ENCODE measurements at regions not wholly inside any gene's neighbourhood (a gene's known extent, or its start where the extent isn't known, plus 50 kb on each side); places are given as distances from the start of the nearest gene placed in this dataset.
"Not testable (repeated sequence)": the region's sequence is repeated elsewhere in the genome, so short reads cannot be mapped to it uniquely, and the experiment has no call there.

DNA sequence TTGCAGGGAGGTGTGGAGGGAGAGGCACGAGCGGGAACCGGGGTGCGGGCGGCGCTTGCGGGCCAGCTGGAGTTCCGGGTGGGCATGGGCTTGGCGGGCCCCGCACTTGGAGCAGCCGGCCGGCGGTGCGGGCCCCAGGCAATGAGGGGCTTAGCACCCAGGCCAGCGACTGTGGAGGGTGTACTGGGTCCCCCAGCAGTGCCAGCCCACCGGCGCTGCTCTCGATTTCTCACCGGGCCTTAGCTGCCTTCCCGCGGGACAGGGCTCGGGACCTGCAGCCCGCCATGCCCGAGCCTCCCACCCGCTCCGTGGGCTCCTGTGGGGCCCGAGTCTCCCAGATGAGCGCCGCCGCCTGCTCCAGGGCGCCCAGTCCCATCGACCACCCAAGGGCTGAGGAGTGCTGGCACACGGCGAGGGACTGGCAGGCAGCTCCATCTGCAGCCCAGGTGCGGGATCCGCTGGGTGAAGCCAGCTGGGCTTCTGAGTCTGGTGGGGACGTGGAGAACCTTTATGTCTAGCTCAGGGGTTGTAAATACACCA, 115.9 kb upstream of the NDN start:
- peaks cover 1 to 27% of the 10 kb centered on the region in 2 donors for H3K9me3 Mint-ChIP-seq
- DNase-seq, H3K27ac Mint-ChIP-seq, ATAC-seq, H3K27me3 Mint-ChIP-seq, H3K4me3 Mint-ChIP-seq, H3K4me1 Mint-ChIP-seq: not testable (repeated sequence)

GRCh38 chr15:23806980-23807379, 119.9 kb upstream of the NDN start:
- Mint-ChIP-seq H3K4me3 (no peak overlapping the region), H3K27ac (no peak overlapping the region), H3K4me1 (no peaks in the 10 kb centered on the region), H3K9me3 (peaks cover 0 to 26% of the 10 kb centered on the region in 2 donors), H3K27me3 (no peaks in the 10 kb centered on the region)
- ATAC-seq (no peak), DNase-seq (no peak)

GRCh38 chr15:23823508-23823907, 136.4 kb upstream of the NDN start:
- Mint-ChIP-seq H3K4me3 (no peak overlapping the region), H3K4me1 (no peaks in the 10 kb centered on the region), H3K27me3 (no peaks in the 10 kb centered on the region), H3K9me3 (peaks cover 8 to 9% of the 10 kb centered on the region in 2 donors), H3K27ac (no peak overlapping the region)
- ATAC-seq: no peak
- no peak for DNase-seq

DNA sequence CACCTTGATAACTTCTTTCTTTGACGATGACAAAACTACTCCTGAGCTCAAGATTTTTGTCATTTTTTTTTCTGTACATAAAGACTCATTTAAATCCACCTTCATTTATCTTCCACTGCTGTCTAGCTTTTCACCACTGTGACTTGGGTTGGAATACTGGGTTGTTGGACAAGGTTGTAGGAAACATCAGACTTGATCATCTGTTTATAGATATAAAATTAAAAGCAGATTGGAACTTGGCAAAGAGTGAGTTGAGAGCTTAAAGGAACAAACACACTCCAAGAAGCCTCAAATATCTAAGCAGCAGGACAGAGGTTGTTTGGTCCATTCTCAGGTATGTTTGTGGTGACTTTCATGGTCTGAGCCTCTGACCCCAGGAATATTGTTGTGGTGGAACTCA, 141.7 kb upstream of the NDN start:
- H3K9me3 Mint-ChIP-seq: no peaks in the 10 kb centered on the region
- ATAC-seq (no peak), DNase-seq (no peak)
- no peak overlapping the region for H3K4me3 Mint-ChIP-seq
- H3K27me3 Mint-ChIP-seq: no peaks in the 10 kb centered on the region
- no peaks in the 10 kb centered on the region for H3K4me1 Mint-ChIP-seq
- no peak overlapping the region for H3K27ac Mint-ChIP-seq

DNA sequence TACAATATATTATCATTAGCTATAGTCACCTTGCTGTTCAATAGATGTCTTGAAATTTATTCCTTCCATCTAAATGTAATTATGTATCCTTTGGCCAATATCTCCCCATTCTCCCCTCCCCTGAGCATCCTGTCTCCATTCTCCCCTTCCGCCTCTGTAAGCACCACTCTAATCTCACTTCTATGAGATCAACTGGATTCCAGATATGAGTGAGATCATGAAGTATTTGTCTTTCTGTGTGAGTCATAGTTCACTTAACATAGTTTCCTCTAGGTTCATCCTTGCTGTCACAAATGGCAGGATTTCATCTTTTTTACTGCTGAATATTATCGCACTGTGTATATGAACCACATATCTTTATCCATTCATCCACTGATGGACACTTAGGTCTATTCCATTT, 148.8 kb upstream of the NDN start:
- ATAC-seq: no peak

GRCh38 chr15:23839893-23840474, 152.9 kb upstream of the NDN start:
- Mint-ChIP-seq H3K9me3 (peaks cover 8 to 9% of the 10 kb centered on the region in 2 donors), H3K27ac (no peak overlapping the region), H3K27me3 (no peaks in the 10 kb centered on the region), H3K4me1 (no peaks in the 10 kb centered on the region), H3K4me3 (no peak overlapping the region)
- DNase-seq (no peak), ATAC-seq (no peak)

More for the DNA sequence above, 148.8 kb upstream of the NDN start:
- no peaks in the 10 kb centered on the region for H3K4me1 Mint-ChIP-seq
- peaks cover 8 to 9% of the 10 kb centered on the region in 2 donors for H3K9me3 Mint-ChIP-seq
- no peak overlapping the region for H3K4me3 Mint-ChIP-seq
- H3K27me3 Mint-ChIP-seq: no peaks in the 10 kb centered on the region
- H3K27ac Mint-ChIP-seq: no peak overlapping the region
- no peak for DNase-seq

DNA sequence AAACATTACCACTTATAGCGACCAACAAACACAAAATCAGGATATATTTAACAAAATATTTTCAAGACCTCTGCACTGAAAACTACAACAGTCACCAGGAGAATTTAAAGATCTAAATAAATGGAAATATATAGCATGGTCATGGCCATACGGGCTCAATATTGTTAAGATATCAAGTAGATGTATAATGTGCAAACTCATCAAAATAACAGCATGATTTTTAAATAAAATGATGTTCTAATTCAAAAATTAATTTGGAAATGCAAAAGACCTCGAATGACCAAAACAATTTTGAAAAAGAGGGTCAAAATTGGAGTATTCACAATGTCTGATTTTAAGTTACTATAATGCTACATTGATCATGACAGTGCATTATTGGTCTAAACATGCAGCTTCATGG, 159.1 kb upstream of the NDN start:
- ATAC-seq (no peak), DNase-seq (no peak)
- Mint-ChIP-seq H3K4me3 (no peak overlapping the region), H3K27me3 (no peaks in the 10 kb centered on the region), H3K4me1 (no peaks in the 10 kb centered on the region), H3K27ac (no peak overlapping the region), H3K9me3 (peaks cover 4 to 7% of the 10 kb centered on the region in 2 donors)

DNA sequence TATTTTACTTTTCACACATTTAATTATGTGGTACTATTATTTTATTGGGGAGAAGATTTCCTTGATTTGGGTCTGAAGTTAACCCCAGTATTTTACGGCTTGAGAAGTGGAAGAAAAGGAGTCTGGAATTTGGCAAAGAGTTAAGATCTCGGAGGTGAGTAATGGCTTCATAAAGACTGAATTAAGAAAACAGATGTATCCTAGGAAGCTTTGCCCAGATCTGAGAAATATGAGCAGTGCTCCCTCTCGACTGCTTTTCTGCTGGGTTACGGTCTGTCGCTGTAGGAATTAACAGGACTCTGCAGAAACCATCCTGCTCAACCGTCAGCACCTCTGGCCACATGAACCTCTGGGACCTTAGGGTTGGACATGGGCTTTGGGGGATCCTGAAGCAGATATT, 163.6 kb upstream of the NDN start:
- DNase-seq: no peak
- no peaks in the 10 kb centered on the region for H3K4me1 Mint-ChIP-seq
- peaks cover 17% of the 10 kb centered on the region for H3K27me3 Mint-ChIP-seq
- no peak overlapping the region for H3K27ac Mint-ChIP-seq
- no peak overlapping the region for H3K4me3 Mint-ChIP-seq
- peaks cover 4 to 7% of the 10 kb centered on the region in 2 donors for H3K9me3 Mint-ChIP-seq
- ATAC-seq: no peak

DNA sequence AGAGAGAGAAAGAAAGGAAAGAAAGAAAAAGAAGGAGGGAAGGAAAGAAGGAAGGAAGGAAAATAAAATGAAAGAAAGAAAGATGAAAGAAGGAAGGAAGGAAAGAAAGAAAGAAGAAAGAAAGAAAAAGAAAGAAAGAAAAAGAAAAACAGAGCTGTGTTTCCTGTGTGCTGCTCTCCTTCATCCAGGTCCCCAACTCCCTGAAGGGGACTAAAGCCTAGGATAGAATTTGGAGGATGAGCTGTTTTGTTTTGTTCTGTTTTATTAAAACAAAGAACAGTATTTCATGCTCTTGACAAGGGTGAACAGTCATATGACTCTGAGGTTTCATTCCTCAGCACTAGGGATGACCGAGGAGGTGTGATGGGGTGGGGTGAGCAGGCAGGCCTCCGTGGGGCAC, 164.8 kb upstream of the NDN start:
- ATAC-seq (no peak), DNase-seq (no peak)
- Mint-ChIP-seq H3K27ac (no peak overlapping the region), H3K4me3 (no peak overlapping the region), H3K9me3 (peaks cover 4 to 7% of the 10 kb centered on the region in 2 donors), H3K27me3 (peaks cover 20% of the 10 kb centered on the region), H3K4me1 (no peaks in the 10 kb centered on the region)

- H3K4me1 Mint-ChIP-seq: no peaks in the 10 kb centered on the region
- no peak overlapping the region for H3K27ac Mint-ChIP-seq
- no peak overlapping the region for H3K4me3 Mint-ChIP-seq
- H3K9me3 Mint-ChIP-seq: peaks cover 4 to 7% of the 10 kb centered on the region in 2 donors
- ATAC-seq (no peak), DNase-seq (no peak)
- H3K27me3 Mint-ChIP-seq: peaks cover 25% of the 10 kb centered on the region
Measured at GRCh38 chr15:23853286-23853685, 166.2 kb upstream of the NDN start.

- H3K27ac Mint-ChIP-seq: no peak overlapping the region
- no peak overlapping the region for H3K4me3 Mint-ChIP-seq
- DNase-seq (no peak), ATAC-seq (no peak)
- H3K4me1 Mint-ChIP-seq: no peaks in the 10 kb centered on the region
- H3K9me3 Mint-ChIP-seq: peaks cover 0 to 7% of the 10 kb centered on the region in 2 donors
- peaks cover 26% of the 10 kb centered on the region for H3K27me3 Mint-ChIP-seq
Measured at GRCh38 chr15:23854203-23854911, 167.3 kb upstream of the NDN start.

GRCh38 chr15:23854912-23855659, 168.0 kb upstream of the NDN start:
- no peaks in the 10 kb centered on the region for H3K4me1 Mint-ChIP-seq
- ATAC-seq (no peak), DNase-seq (no peak)
- H3K4me3 Mint-ChIP-seq: no peak overlapping the region
- H3K27me3 Mint-ChIP-seq: peaks cover 33% of the 10 kb centered on the region
- no peak overlapping the region for H3K27ac Mint-ChIP-seq
- peaks cover 0 to 11% of the 10 kb centered on the region in 2 donors for H3K9me3 Mint-ChIP-seq

GRCh38 chr15:23855947-23856346, 168.8 kb upstream of the NDN start:
- Mint-ChIP-seq H3K27ac (no peak overlapping the region), H3K9me3 (peaks cover 0 to 10% of the 10 kb centered on the region in 2 donors)

GRCh38 chr15:23857028-23857641, 170.0 kb upstream of the NDN start:
- DNase-seq (peak in 1 of 2 donors; percentile 18), ATAC-seq (no peak)
- no peak overlapping the region for H3K27ac Mint-ChIP-seq
- H3K4me3 Mint-ChIP-seq: no peak overlapping the region
- no peaks in the 10 kb centered on the region for H3K4me1 Mint-ChIP-seq
- H3K9me3 Mint-ChIP-seq: peaks cover 0 to 15% of the 10 kb centered on the region in 2 donors
- H3K27me3 Mint-ChIP-seq: peaks cover 48% of the 10 kb centered on the region

More at GRCh38 chr15:23855947-23856346, 168.8 kb upstream of the NDN start:
- Mint-ChIP-seq H3K4me1 (no peaks in the 10 kb centered on the region), H3K4me3 (no peak overlapping the region), H3K27me3 (peaks cover 41% of the 10 kb centered on the region)
- ATAC-seq (no peak), DNase-seq (no peak)

- Mint-ChIP-seq H3K4me3 (no peak overlapping the region), H3K27me3 (peaks cover 46% of the 10 kb centered on the region), H3K9me3 (peaks cover 0 to 24% of the 10 kb centered on the region in 2 donors), H3K4me1 (no peaks in the 10 kb centered on the region), H3K27ac (no peak overlapping the region)
- no peak for ATAC-seq
- no peak for DNase-seq
Measured at GRCh38 chr15:23859008-23859407, 171.9 kb upstream of the NDN start.

Data from stimulated activated naive CD8-positive, alpha-beta T cell treated with anti-CD3 and anti-CD28 coated beads, Interleukin-15, amount 100 ng/mL, for 72 hours (primary cell).